Skeletal muscle tissue (tissue), 3 donors: ENCODE measurements at regions not wholly inside any gene's neighbourhood (a gene's known extent, or its start where the extent isn't known, plus 50 kb on each side); places are given as distances from the start of the nearest gene placed in this dataset.

Source experiments
- H3K27ac ChIP-seq: one replicate; pipeline ENCODE4 v1.7.0; 2013; ENCODE audit warnings: mild to moderate bottlenecking, low read depth, low read length, inconsistent platforms
- H3K27me3 ChIP-seq, 3 donors: one replicate each; pipeline ENCODE4 v1.7.0; 2013; ENCODE audit warnings: low read length in 3 of 3; ENCODE audit not compliant: control insufficient read depth in 3 of 3, insufficient read depth in 3 of 3
- H3K36me3 ChIP-seq, 3 donors: one replicate each; pipeline ENCODE4 v1.7.0; 2013; ENCODE audit warnings: low read length in 3 of 3; ENCODE audit not compliant: control insufficient read depth in 3 of 3, insufficient read depth in 3 of 3
- H3K4me1 ChIP-seq, 3 donors: one replicate each; pipeline ENCODE4 v1.7.0; 2013; ENCODE audit warnings: low read length in 3 of 3, mild to moderate bottlenecking in 3 of 3; ENCODE audit not compliant: control insufficient read depth in 3 of 3, insufficient read depth in 3 of 3
- H3K4me3 ChIP-seq, 3 donors: one replicate each; pipeline ENCODE4 v1.7.0; 2013; ENCODE audit warnings: low read length in 3 of 3
- H3K9ac ChIP-seq, 3 donors: one replicate each; pipeline ENCODE4 v1.7.0; 2013; ENCODE audit warnings: low read length in 3 of 3, mild to moderate bottlenecking in 3 of 3, moderate library complexity in 2 of 3, low read depth in 1 of 3
- H3K9me3 ChIP-seq, 3 donors: one replicate each; pipeline ENCODE4 v1.7.0; 2013; ENCODE audit warnings: low read length in 3 of 3; ENCODE audit not compliant: control insufficient read depth in 3 of 3
- donor health status: Osteomylitis.

DNA sequence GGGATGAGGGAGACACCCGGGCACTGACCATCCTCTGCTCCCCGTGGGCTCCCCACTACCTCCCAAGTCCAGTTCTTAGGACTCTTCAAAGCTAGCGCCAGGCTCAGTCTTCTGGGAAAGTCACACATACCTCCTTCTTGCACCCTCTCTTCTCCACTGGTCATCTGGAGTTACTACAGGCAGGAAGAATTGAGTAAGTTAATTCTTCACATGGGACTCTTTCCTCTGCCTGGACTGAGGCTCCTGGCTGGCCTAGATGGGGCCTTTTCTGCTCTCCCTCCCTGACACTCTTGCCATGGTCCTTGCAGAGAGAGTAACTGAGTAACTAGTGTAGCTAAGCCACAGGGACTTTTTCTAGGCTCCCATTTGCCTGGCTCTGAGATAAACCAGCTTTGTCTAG, 96.5 kb upstream of the CELF4 start:
- H3K9ac ChIP-seq = no peak overlapping the region
- no peaks in the 10 kb centered on the region for H3K36me3 ChIP-seq
- no peaks in the 10 kb centered on the region for H3K4me1 ChIP-seq
- peaks cover 0 to 2% (median 0%) of the 10 kb centered on the region in 3 donors for H3K27me3 ChIP-seq
- H3K27ac ChIP-seq = no peak overlapping the region
- no peaks in the 10 kb centered on the region for H3K9me3 ChIP-seq
- H3K4me3 ChIP-seq = no peak overlapping the region

DNA sequence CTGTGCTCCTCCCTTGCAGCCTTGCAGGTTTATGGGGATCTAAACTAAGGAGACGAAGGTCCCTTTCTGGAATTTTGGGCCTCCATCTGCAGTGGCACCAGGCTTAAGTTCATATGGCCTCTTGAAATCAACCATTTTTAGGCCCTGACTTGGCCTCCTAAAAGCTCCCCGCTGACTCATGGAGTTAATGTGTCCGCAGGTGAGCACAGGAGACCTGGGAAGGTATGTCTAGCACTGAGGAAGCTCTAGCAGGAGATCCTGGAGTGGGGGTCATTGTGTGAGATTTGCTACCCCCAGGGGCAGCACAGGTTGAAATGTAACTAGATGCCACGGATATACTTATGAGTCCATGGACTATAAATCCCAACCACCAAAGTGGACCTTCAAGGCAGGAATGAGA, 95.9 kb upstream of the CELF4 start:
- Histone ChIP-seq H3K4me1 (no peaks in the 10 kb centered on the region), H3K36me3 (no peaks in the 10 kb centered on the region), H3K4me3 (no peak overlapping the region), H3K27me3 (peaks cover 0 to 2% (median 0%) of the 10 kb centered on the region in 3 donors), H3K9me3 (no peaks in the 10 kb centered on the region), H3K9ac (no peak overlapping the region), H3K27ac (no peak overlapping the region)

DNA sequence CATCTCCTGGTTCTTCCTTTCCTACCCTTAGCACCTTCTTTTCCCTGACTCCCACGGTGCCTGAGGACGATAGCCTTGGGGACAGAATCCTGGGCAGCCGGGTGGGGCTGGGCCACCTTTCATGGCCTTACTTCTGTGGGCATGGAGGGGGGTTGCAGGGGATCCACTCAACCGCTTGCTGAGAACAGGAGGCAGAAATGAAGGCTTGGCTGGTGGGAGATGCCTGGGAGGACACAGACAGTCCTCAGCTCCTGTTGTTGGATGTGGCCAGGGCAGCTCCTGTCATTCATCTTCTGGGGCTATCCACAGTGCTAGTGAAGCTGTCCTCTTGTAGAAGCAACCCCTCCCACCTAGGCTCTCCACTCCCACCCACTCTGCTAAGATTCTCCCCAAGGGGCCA, 95.5 kb upstream of the CELF4 start:
- no peak overlapping the region for H3K4me3 ChIP-seq
- H3K27ac ChIP-seq = no peak overlapping the region

DNA sequence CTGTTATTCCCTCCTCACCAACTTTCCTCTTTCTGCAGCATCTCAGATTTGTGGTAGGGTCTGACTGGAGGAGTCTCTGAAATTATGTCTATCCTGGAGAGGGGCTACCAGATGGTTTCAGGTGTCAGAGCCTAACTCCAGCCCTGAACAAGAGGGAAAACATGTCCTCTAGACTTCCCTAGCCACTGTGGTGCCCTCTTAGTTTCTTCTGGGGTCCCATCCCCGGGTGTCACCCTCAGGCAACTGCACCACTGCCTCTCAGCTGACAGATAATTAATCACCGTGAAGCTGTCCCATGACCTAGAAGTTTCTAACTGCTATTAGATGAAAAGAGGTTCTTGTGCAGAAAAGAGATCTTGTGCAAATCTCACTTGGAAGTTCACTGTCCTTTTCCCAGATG, 95.1 kb upstream of the CELF4 start:
- Histone ChIP-seq H3K27ac (no peak overlapping the region), H3K9ac (no peak overlapping the region), H3K36me3 (no peaks in the 10 kb centered on the region), H3K9me3 (no peaks in the 10 kb centered on the region), H3K4me3 (no peak overlapping the region), H3K27me3 (peaks cover 0 to 2% (median 0%) of the 10 kb centered on the region in 3 donors), H3K4me1 (no peaks in the 10 kb centered on the region)

More for the DNA sequence above, 95.5 kb upstream of the CELF4 start:
- Histone ChIP-seq H3K36me3 (no peaks in the 10 kb centered on the region), H3K9ac (no peak overlapping the region), H3K4me1 (no peaks in the 10 kb centered on the region), H3K9me3 (no peaks in the 10 kb centered on the region), H3K27me3 (peaks cover 0 to 2% (median 0%) of the 10 kb centered on the region in 3 donors)

DNA sequence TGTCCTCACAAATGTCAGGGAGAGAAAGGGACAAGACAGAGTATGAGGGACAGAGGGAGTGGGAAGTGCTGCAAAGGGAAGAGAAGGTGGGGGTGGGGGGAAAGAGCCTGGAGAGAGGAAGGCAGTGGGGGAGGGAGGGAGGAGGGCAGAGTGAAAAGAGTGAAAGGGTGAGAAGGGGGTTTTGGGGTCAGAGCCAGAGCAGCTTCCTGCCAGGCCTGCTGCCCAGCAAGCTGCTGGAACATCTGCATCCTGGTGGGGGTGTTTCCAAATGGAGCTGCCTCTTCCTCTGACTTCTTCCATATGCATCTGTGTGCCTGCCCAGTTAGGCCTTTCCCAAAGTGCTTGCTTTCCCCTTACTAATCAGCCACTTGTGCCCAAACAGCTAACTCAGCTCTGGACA, 94.3 kb upstream of the CELF4 start:
- no peaks in the 10 kb centered on the region for H3K36me3 ChIP-seq
- no peak overlapping the region for H3K4me3 ChIP-seq
- H3K27me3 ChIP-seq = peaks cover 0 to 2% (median 0%) of the 10 kb centered on the region in 3 donors
- no peak overlapping the region for H3K27ac ChIP-seq
- H3K9ac ChIP-seq = no peak overlapping the region
- H3K9me3 ChIP-seq = no peaks in the 10 kb centered on the region
- no peaks in the 10 kb centered on the region for H3K4me1 ChIP-seq

DNA sequence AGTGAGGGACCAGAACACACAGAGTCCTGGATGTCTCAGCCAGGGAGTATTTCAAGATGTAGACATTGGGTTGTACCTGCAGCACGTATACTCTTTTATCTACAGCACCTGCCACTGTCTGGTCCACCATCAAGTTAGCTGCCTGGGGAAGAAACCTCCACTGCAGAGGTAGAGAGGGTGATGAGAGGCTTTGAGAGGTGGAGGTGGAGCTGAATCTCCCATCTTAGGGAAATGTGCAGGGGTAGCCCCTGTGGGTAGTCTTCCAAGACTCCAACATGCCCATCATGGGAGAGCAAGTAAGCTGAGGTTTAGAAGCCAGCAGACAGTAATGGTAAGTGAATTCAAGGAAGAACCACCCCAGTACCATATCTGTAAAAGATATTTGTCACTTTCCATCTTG, 93.3 kb upstream of the CELF4 start:
- Histone ChIP-seq H3K27me3 (peaks cover 0 to 2% (median 0%) of the 10 kb centered on the region in 3 donors), H3K9me3 (no peaks in the 10 kb centered on the region), H3K36me3 (no peaks in the 10 kb centered on the region), H3K4me1 (no peaks in the 10 kb centered on the region), H3K9ac (no peak overlapping the region), H3K4me3 (no peak overlapping the region), H3K27ac (no peak overlapping the region)

DNA sequence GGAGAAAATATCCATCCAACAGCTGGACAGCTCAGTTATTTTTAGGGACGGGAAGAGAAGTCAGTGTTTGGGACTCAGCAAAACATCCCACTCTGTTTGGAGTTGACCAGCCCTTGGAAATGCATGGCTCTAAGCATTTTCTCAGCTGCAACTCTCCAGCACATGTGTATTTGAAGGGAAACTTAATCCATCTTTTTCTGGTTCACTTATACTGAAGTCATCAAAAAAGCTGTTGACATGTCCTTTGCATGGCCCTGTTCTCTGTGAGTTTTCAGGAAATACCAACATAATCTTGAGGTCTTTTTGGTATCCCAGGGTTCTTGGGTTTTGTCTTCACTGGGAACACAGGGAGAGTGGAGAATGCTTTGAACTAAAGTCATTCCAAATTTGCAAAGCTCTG, 91.9 kb upstream of the CELF4 start:
- Histone ChIP-seq H3K36me3 (no peaks in the 10 kb centered on the region), H3K4me1 (no peaks in the 10 kb centered on the region), H3K27ac (no peak overlapping the region), H3K9me3 (no peaks in the 10 kb centered on the region), H3K27me3 (peaks cover 0 to 2% (median 0%) of the 10 kb centered on the region in 3 donors), H3K4me3 (no peak overlapping the region), H3K9ac (no peak overlapping the region)

DNA sequence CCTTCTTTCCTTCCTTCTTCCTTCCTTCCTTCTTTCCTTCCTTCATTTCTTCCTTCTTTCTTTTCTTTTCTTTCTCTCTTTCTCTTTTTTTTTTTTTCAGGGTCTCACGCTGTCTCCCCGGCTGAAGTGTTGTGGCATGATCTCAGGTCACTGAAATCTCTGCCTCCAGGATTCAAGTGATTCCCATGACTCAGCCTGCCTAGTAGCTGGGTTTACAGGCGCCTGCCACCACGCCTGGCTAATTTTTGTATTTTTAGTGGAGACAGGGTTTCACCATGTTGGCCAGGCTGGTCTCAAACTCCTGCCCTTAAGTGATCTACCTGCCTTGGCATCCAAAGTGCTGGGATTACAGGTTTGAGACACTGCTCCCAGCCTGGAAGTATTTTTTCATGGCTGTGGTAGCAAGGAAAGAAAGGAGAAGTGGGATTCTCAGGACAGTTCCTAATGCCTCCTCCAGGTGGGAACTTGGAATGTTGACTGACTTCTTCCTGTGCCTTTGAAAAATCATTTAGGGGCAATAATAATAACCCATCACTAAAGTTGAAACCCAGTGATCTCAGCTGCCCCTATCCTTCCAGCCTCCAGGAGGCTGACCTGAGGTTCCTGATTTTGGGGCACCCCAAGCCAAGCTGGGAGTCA, 89.3 kb upstream of the CELF4 start:
- Histone ChIP-seq H3K4me3 (no peak overlapping the region), H3K4me1 (no peaks in the 10 kb centered on the region), H3K27me3 (no peaks in the 10 kb centered on the region), H3K9me3 (no peaks in the 10 kb centered on the region), H3K27ac (no peak overlapping the region), H3K36me3 (no peaks in the 10 kb centered on the region), H3K9ac (no peak overlapping the region)

DNA sequence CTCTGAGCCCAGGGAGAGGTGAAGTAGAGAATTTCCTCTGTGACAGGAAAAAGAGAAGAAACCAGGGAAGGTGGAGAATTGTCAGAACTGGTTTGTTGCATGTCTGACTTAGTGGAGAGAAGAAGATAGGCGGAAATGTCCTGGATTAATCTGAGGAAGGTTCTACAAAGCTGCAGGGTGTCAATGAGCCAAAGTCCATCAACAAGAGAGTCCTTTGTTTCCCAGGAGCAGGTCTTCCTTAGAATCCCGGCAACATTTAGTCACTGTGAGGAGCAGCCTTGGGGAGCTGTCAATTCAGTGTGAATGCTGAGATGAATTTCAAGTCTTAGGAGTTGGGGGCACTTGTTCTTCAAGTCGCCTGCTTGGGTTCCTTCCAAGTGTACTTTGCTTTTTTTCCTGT, 88.4 kb upstream of the CELF4 start:
- Histone ChIP-seq H3K9ac (no peak overlapping the region), H3K9me3 (no peaks in the 10 kb centered on the region), H3K36me3 (no peaks in the 10 kb centered on the region), H3K27ac (no peak overlapping the region), H3K4me1 (no peaks in the 10 kb centered on the region), H3K27me3 (no peaks in the 10 kb centered on the region), H3K4me3 (no peak overlapping the region)

DNA sequence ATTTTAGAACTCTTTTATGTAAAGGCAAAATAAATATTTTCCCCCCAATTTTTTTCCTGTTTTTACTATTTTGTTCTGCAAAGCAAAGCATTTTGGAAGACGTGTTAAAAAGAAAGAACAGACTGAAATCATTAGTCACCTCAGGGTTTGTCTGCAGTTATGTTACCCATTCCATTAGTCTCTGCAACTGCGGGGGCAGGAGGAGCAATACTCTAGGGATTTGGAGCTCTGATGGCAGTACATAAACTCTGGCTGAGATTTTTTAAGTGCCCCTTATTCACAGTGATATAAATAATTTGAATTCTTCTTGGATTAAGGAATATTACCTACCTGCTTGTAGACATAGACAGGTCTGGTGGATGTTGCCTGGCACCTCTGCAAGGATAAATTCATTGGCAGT, 88.0 kb upstream of the CELF4 start:
- Histone ChIP-seq H3K9me3 (no peaks in the 10 kb centered on the region), H3K36me3 (no peaks in the 10 kb centered on the region), H3K4me3 (no peak overlapping the region), H3K27me3 (no peaks in the 10 kb centered on the region), H3K27ac (no peak overlapping the region), H3K9ac (no peak overlapping the region), H3K4me1 (no peaks in the 10 kb centered on the region)
